ENCODE measurements at regions not wholly inside any gene's neighbourhood (a gene's known extent, or its start where the extent isn't known, plus 50 kb on each side); places are given as distances from the start of the nearest gene placed in this dataset.

- DNase-seq (ENCODE audit: low read depth): no peak
Measured at GRCh38 chr1:244220410-244220809, 169.3 kb downstream of the ZBTB18 start.

DNA sequence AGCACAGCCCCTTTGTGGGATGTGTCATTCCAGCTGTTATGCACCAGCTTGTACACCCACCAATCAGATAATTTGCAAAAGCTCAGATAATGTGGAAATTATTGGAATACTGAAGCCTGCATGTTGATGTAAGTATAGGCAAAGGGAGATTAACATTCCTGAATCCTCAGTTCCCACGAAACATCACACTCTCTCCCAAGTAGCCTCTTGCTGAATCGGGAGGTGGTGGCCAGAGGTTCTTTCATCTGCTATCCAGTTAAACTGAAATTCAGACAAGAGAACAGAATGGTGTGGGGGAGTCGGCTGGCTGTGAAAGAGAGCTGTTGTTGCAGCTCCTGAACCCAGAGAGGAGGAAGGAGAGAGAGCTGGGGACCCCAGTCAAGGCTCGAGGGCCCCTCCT, 170.9 kb downstream of the ZBTB18 start:
- DNase-seq (ENCODE audit: low read depth): no peak

DNA sequence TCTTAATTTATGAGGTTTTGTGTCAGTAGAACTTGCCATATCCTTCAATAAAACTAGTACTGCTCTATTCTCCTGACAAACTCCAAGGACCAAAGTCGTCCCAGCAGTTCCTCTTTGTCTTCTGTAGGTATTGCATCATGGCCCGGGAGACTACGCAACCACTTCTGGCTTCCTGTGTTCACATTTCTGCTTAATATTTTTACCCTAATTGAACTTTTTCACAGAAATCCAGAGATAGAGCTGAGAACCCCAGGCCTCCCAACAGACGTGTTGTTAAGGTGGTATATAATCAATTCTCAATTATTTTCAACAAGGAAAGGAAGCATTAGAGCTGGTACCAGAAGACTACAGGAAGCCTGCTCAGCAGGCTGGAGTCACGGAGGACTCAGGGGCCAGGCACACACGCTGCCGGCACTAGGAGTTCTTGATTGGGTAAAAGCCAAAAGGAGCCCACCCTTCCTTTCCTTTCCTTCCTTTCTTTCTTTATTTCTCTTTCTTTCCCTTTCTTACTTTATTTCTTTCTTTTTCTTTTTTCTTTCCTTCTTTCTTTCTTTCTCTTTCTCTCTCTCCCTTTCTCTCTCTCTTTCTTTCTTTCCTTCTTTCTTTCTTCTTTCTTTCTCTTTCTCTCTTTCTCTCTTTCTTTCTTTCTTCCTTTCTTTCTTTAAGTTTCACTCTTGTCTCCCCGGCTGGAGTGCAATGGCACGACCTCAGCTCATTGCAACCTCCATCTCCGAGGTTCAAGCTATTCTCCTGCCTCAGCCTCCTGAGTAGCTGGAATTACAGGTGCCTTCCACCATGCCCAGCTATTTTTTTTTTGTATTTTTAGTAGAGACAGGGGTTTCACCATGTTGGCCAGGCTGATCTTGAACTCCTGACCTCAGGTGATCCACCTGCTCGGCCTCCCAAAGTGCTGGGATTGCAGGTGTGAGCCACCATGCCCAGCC, 173.7 kb downstream of the ZBTB18 start:
- DNase-seq (ENCODE audit: low read depth): peak; percentile 73

GRCh38 chr1:244226435-244226834, 175.4 kb downstream of the ZBTB18 start:
- peak; percentile 73 for DNase-seq (ENCODE audit: low read depth)

GRCh38 chr1:244230470-244230869, 179.4 kb downstream of the ZBTB18 start:
- no peak for DNase-seq (ENCODE audit: low read depth)

DNA sequence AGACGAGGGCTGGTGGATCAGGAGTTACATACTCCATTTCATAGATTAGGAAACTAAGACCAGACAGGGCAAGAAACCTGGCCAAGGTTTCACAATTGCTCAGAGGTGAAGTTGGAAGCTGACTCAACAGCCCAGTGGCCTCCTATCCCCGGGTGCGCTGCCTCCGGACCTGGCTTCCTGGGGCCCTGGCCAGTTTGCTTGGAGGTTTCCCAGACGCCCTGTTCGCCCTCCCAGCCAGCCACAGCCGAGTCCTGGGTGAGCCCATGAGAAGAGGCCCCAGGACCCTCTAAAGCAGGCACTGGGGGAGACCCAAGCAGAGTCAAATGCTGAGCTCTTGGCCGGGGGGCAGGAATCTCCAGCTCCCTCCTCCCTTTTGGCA, 180.1 kb downstream of the ZBTB18 start:
- DNase-seq (ENCODE audit: low read depth): peak; percentile 65

DNA sequence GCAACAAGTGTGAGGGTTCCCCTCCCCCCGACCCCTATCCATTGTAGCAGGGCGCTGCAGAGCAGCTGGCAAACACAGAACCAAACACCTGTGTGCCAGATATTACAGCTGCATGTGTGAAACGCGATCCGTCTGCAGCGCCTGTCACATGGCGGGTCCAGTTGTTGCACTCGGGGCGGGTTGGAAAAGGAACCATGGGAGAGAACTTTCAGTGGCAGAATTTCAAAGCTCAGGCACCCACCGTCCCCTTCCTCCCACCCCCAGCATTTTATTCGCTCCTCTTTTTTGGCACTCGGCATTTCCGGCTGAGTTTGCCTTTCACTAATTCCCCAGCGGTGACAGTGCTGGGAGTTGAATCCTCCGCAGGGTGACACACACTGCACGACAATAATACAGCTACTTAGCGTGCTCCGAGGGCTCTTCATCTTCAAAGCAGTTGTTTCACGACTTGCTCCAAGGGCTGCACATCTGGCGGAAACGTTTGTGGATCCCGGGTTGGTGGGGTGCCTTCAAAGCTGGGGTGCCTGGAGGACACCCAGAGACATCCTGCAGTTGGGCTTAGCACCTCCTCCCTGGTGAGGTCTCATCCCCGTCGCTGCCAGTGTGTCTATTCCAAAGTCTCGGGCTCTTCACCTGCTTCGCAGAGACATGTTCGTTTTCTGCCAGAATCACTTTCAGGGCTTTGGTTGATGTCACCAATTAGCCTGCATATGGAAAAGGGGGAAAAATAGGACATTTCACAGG, 180.7 kb downstream of the ZBTB18 start:
- DNase-seq (ENCODE audit: low read depth): peak; percentile 39

DNA sequence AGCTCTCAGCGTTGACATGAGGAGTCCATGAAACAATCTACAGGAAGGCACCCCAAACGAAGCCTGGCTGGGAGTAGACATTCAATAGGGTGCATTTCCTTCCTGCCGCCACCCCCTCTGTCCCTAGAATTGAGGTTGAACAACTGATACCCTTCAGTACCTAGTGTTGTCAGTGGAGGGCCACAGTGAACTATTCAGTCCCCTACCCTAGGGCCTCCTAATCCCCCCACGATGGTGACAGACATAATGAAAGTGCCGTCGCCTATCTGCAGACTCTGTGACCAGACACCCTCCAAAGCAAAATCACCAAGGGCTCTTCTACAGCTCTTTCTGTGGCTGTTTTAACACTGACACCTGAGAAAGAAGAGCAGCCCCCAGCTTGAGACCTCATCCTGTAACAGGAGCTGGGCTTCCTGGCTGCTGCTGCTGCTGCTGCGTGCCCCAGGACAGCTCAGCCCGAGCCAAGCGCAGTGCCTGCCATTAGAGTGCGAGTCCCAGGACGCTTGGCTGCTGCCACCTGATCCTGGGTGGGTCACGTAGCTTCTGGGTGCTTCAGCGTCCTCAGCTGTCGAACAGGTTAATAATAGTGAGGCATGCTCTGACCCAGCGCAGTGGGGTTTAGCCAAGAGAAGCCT, 183.0 kb downstream of the ZBTB18 start:
- no peak for DNase-seq (ENCODE audit: low read depth)

GRCh38 chr1:244235157-244235556, 184.1 kb downstream of the ZBTB18 start:
- peak; percentile 39 for DNase-seq (ENCODE audit: low read depth)

DNA sequence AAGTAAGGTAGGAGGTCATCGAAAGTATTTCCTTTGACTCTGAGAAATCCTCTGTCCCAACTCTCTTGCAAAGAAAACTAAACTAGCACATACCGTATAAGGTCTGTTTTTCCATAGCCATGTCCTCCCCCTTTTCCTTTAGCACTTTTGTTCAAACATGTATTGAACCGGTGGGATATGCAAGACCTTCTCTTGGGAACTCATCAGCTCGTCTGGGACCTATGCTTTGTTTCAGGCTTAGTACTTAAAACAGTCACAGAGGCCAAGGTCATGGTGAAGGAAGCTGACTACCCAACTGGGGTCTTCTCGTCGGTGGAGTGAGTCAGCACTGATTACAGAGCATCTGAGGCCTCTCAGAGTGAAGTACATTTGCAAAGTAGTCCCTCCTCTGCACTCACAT, 185.0 kb downstream of the ZBTB18 start:
- DNase-seq (ENCODE audit: low read depth): peak; percentile 59

DNA sequence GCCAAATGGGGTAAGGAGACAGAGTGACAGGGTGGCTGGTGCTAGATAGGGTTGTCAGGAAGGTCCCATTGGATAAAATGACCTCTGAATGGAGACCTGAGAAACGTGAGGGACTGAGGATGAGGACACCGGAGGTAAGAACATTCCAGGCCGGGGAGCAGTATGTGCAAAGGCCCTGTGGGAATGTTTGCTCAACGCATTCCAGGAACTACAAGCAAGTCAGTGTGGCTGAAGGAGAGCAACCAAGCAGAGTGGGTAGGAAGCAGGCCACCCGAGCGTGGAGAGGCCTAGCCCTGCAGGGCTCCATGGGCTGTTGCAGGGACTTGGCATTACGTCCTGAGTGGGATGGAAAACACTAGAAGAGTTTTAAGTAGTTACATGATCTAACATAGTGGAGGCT, 185.6 kb downstream of the ZBTB18 start:
- DNase-seq (ENCODE audit: low read depth): no peak

GRCh38 chr1:244237445-244237844, 186.4 kb downstream of the ZBTB18 start:
- peak; percentile 36 for DNase-seq (ENCODE audit: low read depth)

- DNase-seq (ENCODE audit: low read depth): peak; percentile 57
Measured at GRCh38 chr1:244239261-244239770, 188.2 kb downstream of the ZBTB18 start.

DNA sequence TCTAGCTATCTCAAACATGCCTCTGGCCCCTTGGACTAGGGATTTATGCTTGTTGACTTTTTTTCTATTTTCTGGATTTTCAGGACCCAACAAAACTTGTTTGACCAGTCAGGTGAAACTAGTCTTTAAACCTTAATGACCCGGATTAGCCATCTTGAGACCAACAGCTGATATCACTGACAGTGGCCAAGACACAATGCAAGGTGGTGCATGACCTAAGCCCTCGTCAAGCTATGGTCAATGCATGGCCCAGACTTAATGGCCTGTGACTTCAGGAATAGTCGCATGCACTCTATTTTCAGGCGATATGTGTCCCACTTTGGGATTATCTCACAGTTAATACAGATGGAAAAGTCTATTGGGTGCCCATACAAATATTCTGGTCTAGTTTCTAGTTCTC, 190.4 kb downstream of the ZBTB18 start:
- no peak for DNase-seq (ENCODE audit: low read depth)

- DNase-seq (ENCODE audit: low read depth): peak; percentile 22
Measured at GRCh38 chr1:244242446-244242845, 191.4 kb downstream of the ZBTB18 start.

DNA sequence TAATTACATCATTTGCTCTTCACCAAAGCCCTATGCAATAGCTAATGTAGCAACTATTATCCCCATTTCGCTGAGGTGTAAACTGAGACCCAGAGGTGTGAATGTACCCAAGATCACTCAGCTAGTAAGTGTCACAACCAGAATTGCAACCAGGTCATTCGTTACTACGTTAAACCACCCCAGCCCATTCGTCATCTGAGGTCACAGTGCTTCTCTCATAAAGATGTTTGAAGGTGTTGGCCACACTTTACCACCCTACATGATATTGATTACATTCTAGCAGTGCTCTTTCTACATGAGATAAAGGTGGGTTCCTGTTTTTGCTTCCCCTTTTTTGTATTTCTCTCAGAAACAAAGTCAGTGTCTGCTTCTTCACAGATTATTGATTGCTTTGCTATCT, 195.3 kb downstream of the ZBTB18 start:
- DNase-seq (ENCODE audit: low read depth): no peak

DNA sequence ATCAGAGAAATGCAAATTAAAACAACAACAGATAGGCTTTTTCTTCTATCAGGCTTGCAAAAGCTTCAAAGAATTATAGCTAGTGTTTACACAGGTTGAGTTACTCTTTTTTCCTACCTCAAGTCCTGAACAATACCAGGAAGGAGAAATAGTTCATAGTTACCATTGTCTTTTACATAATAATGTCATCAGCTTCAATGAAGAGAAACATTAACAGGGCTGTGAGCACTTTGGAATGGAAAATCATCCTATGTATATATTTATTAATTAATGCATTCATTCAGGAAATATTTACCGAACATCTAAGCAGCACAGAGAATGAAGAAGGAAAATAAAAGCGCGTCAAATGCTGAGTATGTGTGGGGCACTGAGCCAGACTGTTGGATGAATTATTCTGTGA, 197.3 kb downstream of the ZBTB18 start:
- DNase-seq (ENCODE audit: low read depth): no peak

DNA sequence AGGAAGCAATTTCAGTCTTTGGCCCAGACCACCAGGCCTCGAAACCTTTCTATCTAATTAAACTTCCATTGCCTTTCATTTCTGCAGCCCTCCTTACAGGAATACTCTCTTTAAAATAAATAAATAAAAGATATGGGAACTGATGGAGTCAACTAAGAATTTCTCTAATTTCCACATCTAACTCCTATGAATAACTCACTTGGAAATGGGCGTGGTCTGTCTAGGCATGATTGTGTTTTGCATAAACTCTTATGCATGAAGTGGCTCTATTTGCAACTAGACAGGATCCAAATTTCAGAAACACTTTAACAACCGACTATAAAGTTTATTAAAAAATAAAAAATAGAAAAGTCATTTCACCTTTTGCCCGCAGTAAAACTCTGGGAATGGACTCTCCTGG, 199.5 kb downstream of the ADSS2 start:
- no peak for DNase-seq (ENCODE audit: low read depth)

- DNase-seq (ENCODE audit: low read depth): no peak
Measured at GRCh38 chr1:244254467-244254866, 197.2 kb downstream of the ADSS2 start.

DNA sequence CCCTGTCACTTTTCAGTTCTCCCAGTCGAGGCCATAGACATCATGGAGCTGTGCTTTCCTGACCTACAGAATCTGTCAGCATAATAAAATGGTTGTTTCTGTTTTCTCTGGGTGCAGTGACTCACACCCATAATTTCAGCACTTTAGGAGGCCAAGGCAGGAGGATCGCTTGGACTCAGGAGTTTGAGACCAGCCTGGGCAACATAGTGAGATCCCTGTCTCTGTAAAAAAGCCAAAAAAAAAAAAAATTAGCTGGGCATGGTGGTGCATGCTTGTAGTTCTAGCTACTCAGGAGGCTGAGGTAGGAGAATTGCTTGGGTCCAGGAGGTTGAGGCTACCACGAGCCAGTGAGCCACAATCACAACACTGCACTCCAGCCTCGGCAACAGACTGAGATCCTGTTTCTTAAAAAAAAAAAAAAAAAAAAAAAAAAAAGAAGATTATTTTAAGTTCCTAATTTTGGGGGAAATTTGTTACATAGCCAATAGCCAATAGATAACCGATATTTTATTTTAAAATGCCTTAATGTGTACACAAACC, 196.2 kb downstream of the ADSS2 start:
- no peak for DNase-seq (ENCODE audit: low read depth)

DNA sequence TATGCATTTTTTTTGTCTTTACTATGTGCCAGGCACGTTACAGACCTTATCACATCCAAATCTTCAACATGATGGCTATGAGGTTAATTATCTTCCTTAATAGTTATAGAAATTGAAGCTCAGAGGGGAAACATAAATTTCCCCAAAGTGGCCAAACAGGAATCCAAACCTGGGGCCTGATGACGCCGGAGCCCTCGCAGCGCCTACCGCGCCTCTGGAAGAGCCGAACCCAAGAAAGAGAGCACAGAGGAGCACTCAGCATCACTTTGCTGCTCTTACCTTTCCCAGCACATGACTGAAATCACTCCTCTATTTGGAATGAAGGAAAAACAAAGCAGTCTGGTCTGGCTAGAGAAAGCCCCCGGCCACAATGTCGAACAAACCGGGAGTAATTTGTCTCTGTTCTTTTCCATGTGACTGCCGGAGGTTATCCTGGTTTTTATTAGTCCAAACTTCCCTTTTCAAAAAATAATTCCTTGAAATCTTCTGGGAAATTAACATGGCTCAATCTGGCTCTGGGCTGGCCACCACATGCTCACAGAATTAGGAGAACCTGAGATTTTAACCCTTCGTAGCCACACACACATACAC, 195.5 kb downstream of the ADSS2 start:
- DNase-seq (ENCODE audit: low read depth): no peak

DNA sequence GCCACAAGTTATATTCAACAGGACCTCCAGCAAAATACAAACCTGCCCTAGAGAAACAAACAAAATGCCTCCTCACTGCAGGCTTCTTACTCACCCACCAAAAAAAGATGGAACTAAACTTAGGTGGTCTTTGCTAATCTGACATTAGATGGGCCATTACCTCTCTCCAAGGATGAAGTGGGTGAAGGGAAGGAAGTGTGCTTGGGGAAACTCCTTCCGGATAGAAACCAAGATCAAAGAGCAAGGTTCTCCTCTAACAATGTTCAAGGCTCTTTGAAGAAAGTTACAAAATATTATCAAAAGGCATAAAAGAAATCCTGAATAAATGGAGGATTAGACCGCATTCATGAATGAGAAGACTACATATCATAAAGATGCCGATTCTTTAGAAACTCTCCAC, 187.5 kb downstream of the ADSS2 start:
- no peak for DNase-seq (ENCODE audit: low read depth)

Measured in iris pigment epithelial cell (primary cell).